Natural killer cell treated with Interleukin-12 subunit alpha and Interleukin-12 subunit beta and Interleukin-15 and Interleukin-18, amount 100 ng/mL, for 72 hours (primary cell): ENCODE measurements at regions not wholly inside any gene's neighbourhood (a gene's known extent, or its start where the extent isn't known, plus 50 kb on each side); places are given as distances from the start of the nearest gene placed in this dataset.
"Not testable (repeated sequence)": the region's sequence is repeated elsewhere in the genome, so short reads cannot be mapped to it uniquely, and the experiment has no call there.

Experiments
- ATAC-seq, 2 donors: fragments of 150-1000 bp; cut with Tn5 transposase in 1 of 2; sonication (Bioruptor Pico), chemical (Tn5 transposase) in 1 of 2; 2 replicates each; pipeline ENCODE4 v1.10.0; 2021
- DNase-seq: peaks from one replicate; pipeline ENCODE4 v3.0.0; 2022; ENCODE audit warnings: low spot score
- H3K27ac Mint-ChIP-seq, 2 donors: 1 replicate in 1 of 2; 2 replicates in 1 of 2; pipeline ENCODE4 v1.8.0; 2022; ENCODE audit warnings: mixed read lengths in 2 of 2, mild to moderate bottlenecking in 1 of 2, moderate library complexity in 1 of 2
- H3K27me3 Mint-ChIP-seq, 2 donors: 1 replicate in 1 of 2; 2 replicates in 1 of 2; pipeline ENCODE4 v1.8.0; 2022; ENCODE audit warnings: mixed read lengths in 2 of 2
- H3K36me3 Mint-ChIP-seq: one replicate; pipeline ENCODE4 v1.8.0; 2022; ENCODE audit warnings: mixed read lengths
- H3K4me1 Mint-ChIP-seq, 2 donors: 1 replicate in 1 of 2; 2 replicates in 1 of 2; pipeline ENCODE4 v1.8.0; 2022; ENCODE audit warnings: low read depth in 2 of 2, mixed read lengths in 2 of 2, mild to moderate bottlenecking in 1 of 2
- H3K4me3 Mint-ChIP-seq: one replicate; pipeline ENCODE4 v1.8.0; 2022; ENCODE audit warnings: mixed read lengths
- H3K9me3 Mint-ChIP-seq: 2 replicates; pipeline ENCODE4 v1.8.0; 2022; ENCODE audit warnings: mixed read lengths

DNA sequence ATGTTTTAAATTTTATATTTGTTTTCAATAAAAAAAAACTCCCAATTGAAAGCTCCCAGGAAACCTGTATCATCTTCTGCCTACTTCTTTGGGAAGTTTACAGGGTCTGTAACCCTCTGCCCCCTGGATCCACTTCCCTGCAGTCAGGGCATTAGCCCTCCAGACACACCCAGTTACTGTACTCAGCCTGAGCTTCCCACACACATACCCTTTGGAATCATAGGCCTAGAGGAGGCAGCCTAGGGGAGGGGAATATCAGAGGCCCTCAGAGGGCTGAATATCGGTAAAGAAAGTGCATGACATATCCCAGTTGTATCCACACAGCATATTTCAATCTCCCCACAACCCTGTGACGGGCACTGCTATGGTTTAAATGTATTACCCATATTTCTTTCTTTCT lies 56.2 kb upstream of the TFPI start:
- not testable (repeated sequence) for ATAC-seq, H3K27ac Mint-ChIP-seq, H3K4me3 Mint-ChIP-seq, H3K4me1 Mint-ChIP-seq, H3K27me3 Mint-ChIP-seq, H3K9me3 Mint-ChIP-seq, H3K36me3 Mint-ChIP-seq, DNase-seq

- no peak for ATAC-seq
- H3K27ac Mint-ChIP-seq, result no peak overlapping the region
- no peak for DNase-seq
Observed at GRCh38 chr2:187612857-187613256, 58.6 kb upstream of the TFPI start.

GRCh38 chr2:187614756-187615155 lies 60.5 kb upstream of the TFPI start:
- Mint-ChIP-seq H3K27ac (no peak overlapping the region), H3K9me3 (peaks cover 6% of the 10 kb centered on the region), H3K36me3 (no peaks in the 10 kb centered on the region), H3K27me3 (no peaks in the 10 kb centered on the region), H3K4me3 (no peak overlapping the region), H3K4me1 (no peaks in the 10 kb centered on the region)
- no peak for DNase-seq
- ATAC-seq, result no peak

More at GRCh38 chr2:187612857-187613256, 58.6 kb upstream of the TFPI start:
- no peak overlapping the region for H3K4me3 Mint-ChIP-seq
- no peaks in the 10 kb centered on the region for H3K36me3 Mint-ChIP-seq
- H3K9me3 Mint-ChIP-seq, result peaks cover 3% of the 10 kb centered on the region
- no peaks in the 10 kb centered on the region for H3K4me1 Mint-ChIP-seq
- no peaks in the 10 kb centered on the region for H3K27me3 Mint-ChIP-seq

GRCh38 chr2:187615364-187615763 lies 61.1 kb upstream of the TFPI start:
- Mint-ChIP-seq H3K27me3 (no peaks in the 10 kb centered on the region), H3K36me3 (no peaks in the 10 kb centered on the region), H3K9me3 (peaks cover 8% of the 10 kb centered on the region), H3K4me3 (no peak overlapping the region), H3K27ac (no peak overlapping the region), H3K4me1 (no peaks in the 10 kb centered on the region)
- no peak for ATAC-seq
- DNase-seq, result no peak

- no peak for ATAC-seq
- Mint-ChIP-seq H3K9me3 (peaks cover 9% of the 10 kb centered on the region), H3K4me3 (no peak overlapping the region), H3K4me1 (no peaks in the 10 kb centered on the region), H3K27me3 (no peaks in the 10 kb centered on the region), H3K27ac (no peak overlapping the region), H3K36me3 (no peaks in the 10 kb centered on the region)
- no peak for DNase-seq
Observed at GRCh38 chr2:187615902-187616301, 61.7 kb upstream of the TFPI start.

GRCh38 chr2:187617120-187617519 lies 62.9 kb upstream of the TFPI start:
- Mint-ChIP-seq H3K27ac (no peak overlapping the region), H3K4me3 (no peak overlapping the region), H3K36me3 (no peaks in the 10 kb centered on the region), H3K4me1 (no peaks in the 10 kb centered on the region), H3K27me3 (no peaks in the 10 kb centered on the region), H3K9me3 (peaks cover 9% of the 10 kb centered on the region)
- no peak for DNase-seq
- ATAC-seq, result no peak

DNA sequence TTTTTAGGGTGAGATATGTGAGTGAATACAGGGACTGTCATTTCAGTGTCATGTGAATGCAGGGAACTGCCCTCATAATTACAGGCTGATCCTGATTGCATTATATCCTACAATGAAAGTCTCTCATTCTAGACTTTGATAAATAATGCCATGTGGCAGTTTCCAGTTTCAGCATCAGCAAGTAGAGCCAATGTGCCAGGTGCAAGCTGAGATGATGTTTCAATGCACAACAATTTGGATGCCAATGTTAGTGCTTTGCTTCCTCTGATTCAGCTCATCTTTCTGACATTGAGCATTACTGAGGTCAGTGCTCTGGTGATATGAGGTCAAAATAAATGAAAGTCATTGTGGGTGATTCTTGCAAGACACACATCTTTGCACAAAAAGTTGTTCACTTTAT lies 63.7 kb upstream of the TFPI start:
- no peaks in the 10 kb centered on the region for H3K4me1 Mint-ChIP-seq
- H3K27ac Mint-ChIP-seq, result no peak overlapping the region
- H3K27me3 Mint-ChIP-seq, result no peaks in the 10 kb centered on the region
- DNase-seq (no peak), ATAC-seq (no peak)
- no peaks in the 10 kb centered on the region for H3K36me3 Mint-ChIP-seq
- H3K9me3 Mint-ChIP-seq, result peaks cover 9% of the 10 kb centered on the region
- H3K4me3 Mint-ChIP-seq, result no peak overlapping the region

DNA sequence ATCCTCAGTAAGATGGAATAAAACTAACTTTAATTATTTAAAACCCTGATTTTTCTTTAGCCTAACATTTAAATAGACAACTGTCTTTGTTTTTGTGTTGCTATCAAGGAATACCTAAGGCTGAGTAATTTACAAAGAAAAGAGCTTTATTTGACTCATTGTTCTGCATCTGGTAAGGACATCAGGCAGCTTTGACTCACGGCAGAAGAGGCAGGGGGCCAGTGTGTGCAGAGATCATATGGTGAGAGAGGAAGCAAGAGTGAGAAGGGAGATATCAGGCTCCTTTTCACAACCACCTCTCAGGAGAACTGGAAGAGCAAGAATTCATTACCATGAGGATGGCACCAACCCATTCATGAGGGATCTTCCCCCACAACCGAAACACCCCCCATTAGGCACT lies 64.6 kb upstream of the TFPI start:
- Mint-ChIP-seq H3K4me3 (no peak overlapping the region), H3K27me3 (no peaks in the 10 kb centered on the region)
- ATAC-seq, result no peak

GRCh38 chr2:187627153-187627552 lies 72.9 kb upstream of the TFPI start:
- no peak overlapping the region for H3K27ac Mint-ChIP-seq
- no peaks in the 10 kb centered on the region for H3K27me3 Mint-ChIP-seq
- H3K4me3 Mint-ChIP-seq, result no peak overlapping the region
- peaks cover 6% of the 10 kb centered on the region for H3K36me3 Mint-ChIP-seq
- ATAC-seq (no peak), DNase-seq (no peak)
- no peaks in the 10 kb centered on the region for H3K4me1 Mint-ChIP-seq
- H3K9me3 Mint-ChIP-seq, result peaks cover 12% of the 10 kb centered on the region

More for the DNA sequence above, 64.6 kb upstream of the TFPI start:
- no peak for DNase-seq
- Mint-ChIP-seq H3K9me3 (peaks cover 9% of the 10 kb centered on the region), H3K27ac (no peak overlapping the region), H3K36me3 (no peaks in the 10 kb centered on the region), H3K4me1 (no peaks in the 10 kb centered on the region)

GRCh38 chr2:187636731-187637391 lies 82.6 kb upstream of the TFPI start:
- not testable (repeated sequence) for ATAC-seq, H3K9me3 Mint-ChIP-seq, H3K27ac Mint-ChIP-seq

DNA sequence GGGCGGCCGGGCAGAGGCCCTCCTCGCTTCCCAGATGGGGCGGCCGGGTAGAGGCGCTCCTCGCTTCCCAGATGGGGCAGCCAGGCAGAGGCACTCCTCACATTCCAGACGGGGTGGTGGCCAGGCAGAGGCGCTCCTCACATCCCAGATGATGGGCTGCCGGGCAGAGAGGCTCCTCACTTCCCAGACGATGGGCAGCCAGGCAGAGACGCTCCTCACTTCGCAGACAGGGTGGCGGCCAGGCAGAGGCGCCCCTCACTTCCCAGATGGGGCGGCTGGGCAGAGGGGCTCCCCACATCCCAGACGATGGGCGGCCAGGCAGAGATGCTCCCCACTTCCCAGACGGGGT lies 83.1 kb upstream of the TFPI start:
- H3K9me3 Mint-ChIP-seq, H3K36me3 Mint-ChIP-seq, H3K27me3 Mint-ChIP-seq, H3K27ac Mint-ChIP-seq, H3K4me1 Mint-ChIP-seq, ATAC-seq, DNase-seq, H3K4me3 Mint-ChIP-seq: not testable (repeated sequence)

More at GRCh38 chr2:187636731-187637391, 82.6 kb upstream of the TFPI start:
- H3K4me3 Mint-ChIP-seq, H3K27me3 Mint-ChIP-seq, H3K4me1 Mint-ChIP-seq, DNase-seq, H3K36me3 Mint-ChIP-seq: not testable (repeated sequence)

DNA sequence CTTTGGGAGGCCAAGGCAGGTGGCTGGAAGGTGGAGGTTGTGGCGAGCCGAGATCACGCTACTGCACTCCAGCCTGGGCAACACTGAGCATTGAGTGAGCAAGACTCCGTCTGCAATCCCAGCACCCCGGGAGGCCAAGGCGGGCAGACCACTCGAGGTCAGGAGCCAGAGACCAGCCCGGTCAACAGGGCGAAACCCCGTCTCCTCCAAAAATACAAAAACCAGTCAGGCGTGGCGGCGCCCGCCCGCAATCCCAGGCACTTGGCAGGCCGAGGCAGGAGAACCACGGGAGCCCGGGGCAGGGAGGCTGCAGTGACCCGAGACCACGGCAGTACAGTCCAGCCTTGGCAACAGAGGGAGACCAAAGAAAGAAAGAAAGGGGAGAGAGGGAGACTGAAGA lies 83.5 kb upstream of the TFPI start:
- H3K4me3 Mint-ChIP-seq, DNase-seq, H3K27me3 Mint-ChIP-seq, H3K27ac Mint-ChIP-seq, H3K9me3 Mint-ChIP-seq, H3K4me1 Mint-ChIP-seq, H3K36me3 Mint-ChIP-seq, ATAC-seq: not testable (repeated sequence)

DNA sequence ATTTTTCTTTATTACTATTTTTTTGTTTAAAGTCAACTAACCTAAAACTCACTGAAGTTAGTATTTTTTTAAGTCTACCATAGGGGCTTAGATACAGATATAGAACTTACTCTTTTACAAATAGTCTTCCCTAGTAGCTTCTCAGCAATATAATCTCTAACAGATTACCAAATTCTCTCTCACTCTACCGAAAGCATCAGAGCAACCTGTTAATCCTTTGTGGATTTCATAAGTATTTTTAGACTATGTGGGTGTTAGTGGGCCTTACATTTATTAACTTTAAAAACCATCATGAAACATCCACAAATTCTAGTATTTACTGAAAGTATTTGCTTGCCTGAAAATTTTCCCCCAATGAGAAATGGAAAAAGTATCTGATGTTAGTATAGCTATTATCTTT lies 84.6 kb upstream of the TFPI start:
- Mint-ChIP-seq H3K27ac (no peak overlapping the region), H3K27me3 (no peaks in the 10 kb centered on the region), H3K4me1 (no peaks in the 10 kb centered on the region), H3K36me3 (peaks cover 5% of the 10 kb centered on the region), H3K4me3 (no peak overlapping the region), H3K9me3 (peaks cover 5% of the 10 kb centered on the region)
- ATAC-seq (no peak), DNase-seq (no peak)

DNA sequence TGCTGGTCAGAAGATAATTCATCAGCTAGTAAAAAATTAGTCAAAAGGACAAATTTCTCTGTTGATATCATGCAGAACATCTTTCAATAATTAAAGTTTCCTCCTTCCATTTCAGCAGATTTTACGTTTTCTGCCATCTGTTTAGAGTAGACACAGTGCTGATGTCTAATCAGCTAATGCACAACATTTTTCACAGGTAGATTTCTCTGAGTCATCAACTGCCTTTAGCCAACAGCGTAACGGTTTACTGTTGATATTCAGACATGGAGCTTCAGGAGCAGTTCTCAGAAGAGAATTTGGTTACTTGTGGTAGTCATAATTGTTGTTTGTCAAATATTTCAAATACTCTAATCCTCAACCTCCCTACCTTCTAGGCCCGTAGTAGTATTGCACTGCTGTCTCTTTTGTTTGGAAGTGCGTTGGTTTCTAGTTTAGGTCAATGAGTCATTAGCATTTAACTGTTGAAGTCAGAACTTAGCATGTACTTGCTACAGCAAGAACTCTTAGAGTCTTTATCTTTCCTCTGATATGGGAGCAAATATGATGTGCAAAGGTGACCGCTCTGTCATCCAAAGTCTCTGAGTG lies 86.8 kb upstream of the TFPI start:
- no peak for DNase-seq
- Mint-ChIP-seq H3K27ac (no peak overlapping the region), H3K36me3 (no peaks in the 10 kb centered on the region), H3K9me3 (no peaks in the 10 kb centered on the region), H3K4me3 (no peak overlapping the region), H3K4me1 (no peaks in the 10 kb centered on the region), H3K27me3 (no peaks in the 10 kb centered on the region)
- ATAC-seq, result no peak

DNA sequence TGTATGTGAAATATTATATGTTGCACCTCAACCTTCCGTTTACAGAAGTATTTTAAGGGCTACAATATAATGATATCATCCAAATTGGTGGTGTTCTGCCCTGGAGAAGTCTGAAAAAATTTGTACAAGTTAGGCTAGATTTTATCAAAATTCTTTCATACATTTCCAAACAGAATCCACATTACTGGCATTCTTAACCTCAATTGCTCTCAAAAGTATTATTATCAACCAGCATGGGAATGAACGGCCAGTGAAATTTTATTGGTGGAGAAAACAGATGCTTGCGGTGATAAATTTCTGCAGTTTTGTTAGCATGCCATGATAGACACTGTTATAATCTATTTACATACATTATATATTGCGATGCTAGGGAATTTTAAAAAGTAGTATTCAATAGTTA lies 88.3 kb upstream of the TFPI start:
- no peak for ATAC-seq
- no peak overlapping the region for H3K4me3 Mint-ChIP-seq
- DNase-seq, result no peak
- no peaks in the 10 kb centered on the region for H3K4me1 Mint-ChIP-seq
- no peak overlapping the region for H3K27ac Mint-ChIP-seq
- no peaks in the 10 kb centered on the region for H3K27me3 Mint-ChIP-seq
- H3K9me3 Mint-ChIP-seq, result no peaks in the 10 kb centered on the region
- no peaks in the 10 kb centered on the region for H3K36me3 Mint-ChIP-seq
